ENCODE measurements at regions not wholly inside any gene's neighbourhood (a gene's known extent, or its start where the extent isn't known, plus 50 kb on each side); places are given as distances from the start of the nearest gene placed in this dataset.

GRCh38 chr16:65540901-65541300, 419.0 kb upstream of the CDH11 start:
- H3K9me3 ChIP-seq (ENCODE audit: control insufficient read depth in 2 of 3, low read length in 3 of 3), result no peaks in the 10 kb centered on the region
- ATAC-seq (no peak), DNase-seq (no peak)
- no peak overlapping the region for H3K27ac ChIP-seq (ENCODE audit: low read depth, low read length)
- no peaks in the 10 kb centered on the region for H3K36me3 ChIP-seq (ENCODE audit: control insufficient read depth in 2 of 3, insufficient read depth in 3 of 3, low read length in 3 of 3)
- peaks cover 0 to 18% (median 8%) of the 10 kb centered on the region in 11 donors for H3K9me3 Mint-ChIP-seq
- ChIA-PET CTCF (no interaction called here), POLR2A (no interaction called here)
- H3K4me1 ChIP-seq (ENCODE audit: control insufficient read depth in 2 of 2, insufficient read depth in 2 of 2, low read length in 2 of 2), result no peaks in the 10 kb centered on the region
- no peak overlapping the region for H3K4me3 ChIP-seq (ENCODE audit: low read length)
- H3K27me3 Mint-ChIP-seq, result no peaks in the 10 kb centered on the region
- intact Hi-C loops (cut with micrococcal nuclease), result no loop called here
- peaks cover 0 to 2% (median 0%) of the 10 kb centered on the region in 7 donors for H3K4me1 Mint-ChIP-seq
- H3K4me3 Mint-ChIP-seq, result no peak overlapping the region
- H3K36me3 Mint-ChIP-seq, result peaks cover 0 to 2% (median 0%) of the 10 kb centered on the region in 5 donors
- H3K27me3 ChIP-seq (ENCODE audit: control insufficient read depth in 2 of 2, insufficient read depth in 2 of 2, low read length in 2 of 2), result no peaks in the 10 kb centered on the region
- no peak overlapping the region for H3K27ac Mint-ChIP-seq

GRCh38 chr16:65538976-65539375, 417.1 kb upstream of the CDH11 start:
- no peaks in the 10 kb centered on the region for H3K27me3 ChIP-seq (ENCODE audit: control insufficient read depth in 2 of 2, insufficient read depth in 2 of 2, low read length in 2 of 2)
- H3K36me3 ChIP-seq (ENCODE audit: control insufficient read depth in 2 of 3, insufficient read depth in 3 of 3, low read length in 3 of 3), result no peaks in the 10 kb centered on the region
- ChIA-PET CTCF (no interaction called here), POLR2A (no interaction called here)
- H3K9me3 ChIP-seq (ENCODE audit: control insufficient read depth in 2 of 3, low read length in 3 of 3), result no peaks in the 10 kb centered on the region
- intact Hi-C loops (cut with micrococcal nuclease), result no loop called here
- peaks cover 0 to 13% (median 8%) of the 10 kb centered on the region in 11 donors for H3K9me3 Mint-ChIP-seq
- no peaks in the 10 kb centered on the region for H3K27me3 Mint-ChIP-seq
- no peak overlapping the region for H3K27ac Mint-ChIP-seq
- H3K4me1 ChIP-seq (ENCODE audit: control insufficient read depth in 2 of 2, insufficient read depth in 2 of 2, low read length in 2 of 2), result no peaks in the 10 kb centered on the region
- ATAC-seq (no peak), DNase-seq (no peak)
- no peak overlapping the region for H3K27ac ChIP-seq (ENCODE audit: low read depth, low read length)
- H3K36me3 Mint-ChIP-seq, result peaks cover 0 to 2% (median 0%) of the 10 kb centered on the region in 5 donors
- H3K4me3 ChIP-seq (ENCODE audit: low read length), result no peak overlapping the region
- no peak overlapping the region for H3K4me3 Mint-ChIP-seq
- H3K4me1 Mint-ChIP-seq, result peaks cover 0 to 2% (median 0%) of the 10 kb centered on the region in 7 donors

- Histone ChIP-seq H3K4me1 (ENCODE audit: control insufficient read depth in 2 of 2, insufficient read depth in 2 of 2, low read length in 2 of 2) (no peaks in the 10 kb centered on the region), H3K9me3 (ENCODE audit: control insufficient read depth in 2 of 3, low read length in 3 of 3) (no peaks in the 10 kb centered on the region), H3K36me3 (ENCODE audit: control insufficient read depth in 2 of 3, insufficient read depth in 3 of 3, low read length in 3 of 3) (no peaks in the 10 kb centered on the region), H3K27me3 (ENCODE audit: control insufficient read depth in 2 of 2, insufficient read depth in 2 of 2, low read length in 2 of 2) (no peaks in the 10 kb centered on the region), H3K4me3 (ENCODE audit: low read length) (no peak overlapping the region), H3K27ac (ENCODE audit: low read depth, low read length) (no peak overlapping the region)
- Mint-ChIP-seq H3K27ac (no peak overlapping the region), H3K9me3 (peaks cover 0 to 11% (median 7%) of the 10 kb centered on the region in 11 donors), H3K36me3 (peaks cover 0 to 2% (median 0%) of the 10 kb centered on the region in 5 donors), H3K4me1 (peaks cover 0 to 2% (median 0%) of the 10 kb centered on the region in 7 donors), H3K27me3 (no peaks in the 10 kb centered on the region), H3K4me3 (no peak overlapping the region)
- CTCF ChIA-PET, result no interaction called here
- intact Hi-C loops (cut with micrococcal nuclease), result no loop called here
- POLR2A ChIA-PET, result no interaction called here
- no peak for DNase-seq
- ATAC-seq, result no peak
Observed at GRCh38 chr16:65537336-65537735, 415.5 kb upstream of the CDH11 start.

- ChIA-PET POLR2A (no interaction called here), CTCF (no interaction called here)
- Histone ChIP-seq H3K27me3 (ENCODE audit: control insufficient read depth in 2 of 2, insufficient read depth in 2 of 2, low read length in 2 of 2) (no peaks in the 10 kb centered on the region), H3K27ac (ENCODE audit: low read depth, low read length) (no peak overlapping the region), H3K4me1 (ENCODE audit: control insufficient read depth in 2 of 2, insufficient read depth in 2 of 2, low read length in 2 of 2) (no peaks in the 10 kb centered on the region), H3K4me3 (ENCODE audit: low read length) (no peak overlapping the region), H3K9me3 (ENCODE audit: control insufficient read depth in 2 of 3, low read length in 3 of 3) (no peaks in the 10 kb centered on the region), H3K36me3 (ENCODE audit: control insufficient read depth in 2 of 3, insufficient read depth in 3 of 3, low read length in 3 of 3) (no peaks in the 10 kb centered on the region)
- DNase-seq (no peak), ATAC-seq (no peak)
- Mint-ChIP-seq H3K9me3 (peaks cover 0 to 19% (median 6%) of the 10 kb centered on the region in 11 donors), H3K4me3 (no peak overlapping the region), H3K27ac (no peak overlapping the region), H3K27me3 (no peaks in the 10 kb centered on the region), H3K36me3 (peaks cover 0 to 2% (median 0%) of the 10 kb centered on the region in 5 donors), H3K4me1 (peaks cover 0 to 2% (median 0%) of the 10 kb centered on the region in 7 donors)
- intact Hi-C loops (cut with micrococcal nuclease), result no loop called here
Observed at GRCh38 chr16:65534121-65534528, 412.3 kb upstream of the CDH11 start.

- Mint-ChIP-seq H3K36me3 (no peaks in the 10 kb centered on the region), H3K27ac (no peak overlapping the region), H3K27me3 (no peaks in the 10 kb centered on the region), H3K4me3 (no peak overlapping the region), H3K4me1 (no peaks in the 10 kb centered on the region), H3K9me3 (peaks cover 0 to 19% (median 3%) of the 10 kb centered on the region in 11 donors)
- ChIA-PET CTCF (no interaction called here), POLR2A (no interaction called here)
- H3K9me3 ChIP-seq (ENCODE audit: control insufficient read depth in 2 of 3, low read length in 3 of 3), result no peaks in the 10 kb centered on the region
- ATAC-seq, result no peak
- intact Hi-C loops (cut with micrococcal nuclease), result no loop called here
- no peak overlapping the region for H3K27ac ChIP-seq (ENCODE audit: low read depth, low read length)
- DNase-seq, result no peak
- no peaks in the 10 kb centered on the region for H3K27me3 ChIP-seq (ENCODE audit: control insufficient read depth in 2 of 2, insufficient read depth in 2 of 2, low read length in 2 of 2)
- H3K4me3 ChIP-seq (ENCODE audit: low read length), result no peak overlapping the region
- no peaks in the 10 kb centered on the region for H3K36me3 ChIP-seq (ENCODE audit: control insufficient read depth in 2 of 3, insufficient read depth in 3 of 3, low read length in 3 of 3)
- H3K4me1 ChIP-seq (ENCODE audit: control insufficient read depth in 2 of 2, insufficient read depth in 2 of 2, low read length in 2 of 2), result no peaks in the 10 kb centered on the region
Observed at GRCh38 chr16:65532846-65533245, 411.0 kb upstream of the CDH11 start.

- intact Hi-C loops (cut with micrococcal nuclease), result no loop called here
- no peaks in the 10 kb centered on the region for H3K36me3 ChIP-seq (ENCODE audit: control insufficient read depth in 2 of 3, insufficient read depth in 3 of 3, low read length in 3 of 3)
- Mint-ChIP-seq H3K9me3 (peaks cover 0 to 19% (median 4%) of the 10 kb centered on the region in 11 donors), H3K27me3 (no peaks in the 10 kb centered on the region), H3K36me3 (no peaks in the 10 kb centered on the region), H3K4me3 (no peak overlapping the region), H3K4me1 (no peaks in the 10 kb centered on the region), H3K27ac (no peak overlapping the region)
- H3K4me3 ChIP-seq (ENCODE audit: low read length), result no peak overlapping the region
- POLR2A ChIA-PET, result no interaction called here
- no peaks in the 10 kb centered on the region for H3K9me3 ChIP-seq (ENCODE audit: control insufficient read depth in 2 of 3, low read length in 3 of 3)
- no peak for DNase-seq
- no peaks in the 10 kb centered on the region for H3K27me3 ChIP-seq (ENCODE audit: control insufficient read depth in 2 of 2, insufficient read depth in 2 of 2, low read length in 2 of 2)
- H3K4me1 ChIP-seq (ENCODE audit: control insufficient read depth in 2 of 2, insufficient read depth in 2 of 2, low read length in 2 of 2), result no peaks in the 10 kb centered on the region
- no peak for ATAC-seq
- CTCF ChIA-PET, result no interaction called here
- no peak overlapping the region for H3K27ac ChIP-seq (ENCODE audit: low read depth, low read length)
Observed at GRCh38 chr16:65532258-65532657, 410.4 kb upstream of the CDH11 start.

- Histone ChIP-seq H3K27ac (ENCODE audit: low read depth, low read length) (no peak overlapping the region), H3K4me1 (ENCODE audit: control insufficient read depth in 2 of 2, insufficient read depth in 2 of 2, low read length in 2 of 2) (no peaks in the 10 kb centered on the region), H3K27me3 (ENCODE audit: control insufficient read depth in 2 of 2, insufficient read depth in 2 of 2, low read length in 2 of 2) (no peaks in the 10 kb centered on the region), H3K4me3 (ENCODE audit: low read length) (no peak overlapping the region), H3K36me3 (ENCODE audit: control insufficient read depth in 2 of 3, insufficient read depth in 3 of 3, low read length in 3 of 3) (no peaks in the 10 kb centered on the region), H3K9me3 (ENCODE audit: control insufficient read depth in 2 of 3, low read length in 3 of 3) (no peaks in the 10 kb centered on the region)
- Mint-ChIP-seq H3K27me3 (no peaks in the 10 kb centered on the region), H3K4me3 (no peak overlapping the region), H3K4me1 (no peaks in the 10 kb centered on the region), H3K9me3 (peaks cover 0 to 19% (median 4%) of the 10 kb centered on the region in 11 donors), H3K36me3 (no peaks in the 10 kb centered on the region), H3K27ac (no peak overlapping the region)
- CTCF ChIA-PET, result no interaction called here
- POLR2A ChIA-PET, result no interaction called here
- no peak for ATAC-seq
- intact Hi-C loops (cut with micrococcal nuclease), result no loop called here
- no peak for DNase-seq
Observed at GRCh38 chr16:65531475-65531874, 409.6 kb upstream of the CDH11 start.

Data from naive thymus-derived CD4-positive, alpha-beta T cell (primary cell).